K562 (cell line): ENCODE measurements at regions not wholly inside any gene's neighbourhood (a gene's known extent, or its start where the extent isn't known, plus 50 kb on each side); places are given as distances from the start of the nearest gene placed in this dataset.
"Not testable (repeated sequence)": the region's sequence is repeated elsewhere in the genome, so short reads cannot be mapped to it uniquely, and the experiment has no call there.

ENCODE experiments used
- ATAC-seq: fragments of 200-7000 bp; cut with Tn5 transposase; 3 replicates; pipeline ENCODE4 v1.9.1; 2020; ENCODE audit warnings: moderate library complexity
- BruUV-seq: library from RNA; stranded (reverse); fragments of 400-500 nt; replicated peaks from 2 replicates; lab custom pipeline; 2021; lab: Mats Ljungman, UMichigan
- CTCF ChIA-PET: fragments of 300-600 bp; formaldehyde crosslinking; extraction: SDS; loops from one replicate; lab custom pipeline; 2021; ENCODE audit warnings: low intra/inter-chr PET ratio; lab: Yijun Ruan, JAX
- POLR2A ChIA-PET: fragments of 300-600, 350-650 bp; sonication (Branson Sonifier 250); formaldehyde crosslinking; extraction: SDS; loops from one replicate; lab custom pipeline; 2021; ENCODE audit warnings: antibody characterized with exemption, inconsistent platforms; lab: Yijun Ruan, JAX
- DNase-seq, 4 experiments: peaks; one replicate each; pipeline versions ENCODE4 v3.0.0 to v3.0.0-alpha.2; 2011 to 2018; ENCODE audit warnings: low spot score in 3 of 4, mixed read lengths in 3 of 4; ENCODE audit errors: extremely low read depth in 1 of 4
- FAIRE-seq: peaks from 2 replicates; lab custom pipeline; 2011; peaks lifted over from hg19 to GRCh38; lab: Jason Lieb, UNC
- H2AFZ ChIP-seq: 2 replicates; pipeline ENCODE4 v1.6.0; 2011; ENCODE audit warnings: low read depth, low read length, control low read depth, inconsistent platforms
- H3K27ac ChIP-seq: fragments of 200-600 bp; 3 replicates; pipeline ENCODE4 v1.8.0; 2011; ENCODE audit warnings: low read depth, mild to moderate bottlenecking, control low read depth, inconsistent platforms, low read length, moderate library complexity, mixed read lengths; ENCODE audit errors: extremely low read depth
- H3K27me3 ChIP-seq, 2 experiments: fragments of 300-600 bp in 1 of 2; 2 replicates in 1 of 2; 3 replicates in 1 of 2; pipeline versions ENCODE4 v1.6.0 to v1.8.0; 2011; ENCODE audit warnings: inconsistent platforms in 2 of 2, low read length in 2 of 2, mild to moderate bottlenecking in 1 of 2, mixed read lengths in 1 of 2, moderate library complexity in 1 of 2; ENCODE audit not compliant: control insufficient read depth in 2 of 2, insufficient read depth in 2 of 2
- H3K36me3 ChIP-seq: fragments of 300-600 bp; 3 replicates; pipeline ENCODE4 v1.8.0; 2011; ENCODE audit warnings: mild to moderate bottlenecking, low read length, inconsistent platforms; ENCODE audit not compliant: control insufficient read depth, insufficient read depth
- H3K4me1 ChIP-seq, 2 experiments: fragments of 200-600 bp in 1 of 2; replicated peaks in 1 of 2; 2 replicates in 1 of 2; 3 replicates in 1 of 2; pipeline versions ENCODE4 v1.5.1 to v1.8.0; 2011; ENCODE audit warnings: inconsistent platforms in 2 of 2, low read length in 2 of 2, mild to moderate bottlenecking in 1 of 2, mixed read lengths in 1 of 2, moderate library complexity in 1 of 2; ENCODE audit not compliant: control insufficient read depth in 2 of 2, insufficient read depth in 2 of 2
- H3K4me2 ChIP-seq: 2 replicates; pipeline ENCODE4 v1.6.1; 2011; ENCODE audit warnings: low read length, control low read depth, inconsistent platforms, mixed read lengths; ENCODE audit not compliant: insufficient read depth
- H3K4me3 ChIP-seq: fragments of 200-600 bp; sonication (generic), shearing (Covaris generic); 2 replicates; pipeline ENCODE4 v1.5.1; 2016; ENCODE audit warnings: control low read depth, inconsistent platforms
- H3K79me2 ChIP-seq: fragments of 200-600 bp; 3 replicates; pipeline ENCODE4 v1.8.0; 2011; ENCODE audit warnings: low read length, inconsistent platforms; ENCODE audit not compliant: control insufficient read depth, insufficient read depth
- H3K9ac ChIP-seq, 2 experiments: 2 replicates each; pipeline versions ENCODE4 v1.6.0 to v1.6.1; 2011; ENCODE audit warnings: low read depth in 2 of 2, low read length in 2 of 2, control low read depth in 1 of 2, inconsistent platforms in 1 of 2, mild to moderate bottlenecking in 1 of 2, mixed read lengths in 1 of 2; ENCODE audit not compliant: insufficient read depth in 1 of 2
- H3K9me1 ChIP-seq: one replicate; pipeline ENCODE4 v1.6.0; 2011; ENCODE audit warnings: inconsistent platforms, mild to moderate bottlenecking, low read length, moderate library complexity; ENCODE audit not compliant: control insufficient read depth, insufficient read depth
- H3K9me3 ChIP-seq: replicated peaks from 2 replicates; pipeline ENCODE4 v1.5.1; 2011; ENCODE audit warnings: low read depth, low read length, inconsistent platforms; ENCODE audit not compliant: control insufficient read depth, insufficient read depth
- H4K20me1 ChIP-seq: replicated peaks from 2 replicates; pipeline ENCODE4 v1.6.1; 2011; ENCODE audit warnings: low read length, inconsistent platforms, mixed read lengths; ENCODE audit not compliant: control insufficient read depth, insufficient read depth
- AFF1 ChIP-seq, 2 experiments: fragments of 450-650 bp; IDR thresholded peaks; 2 replicates each; pipeline ENCODE4 v1.6.1; 2018; ENCODE audit warnings: mild to moderate bottlenecking in 2 of 2, low read depth in 1 of 2; ENCODE audit not compliant: partially characterized antibody in 2 of 2
- WGBS: fragments of 100-300 bp; shearing (Covaris generic); methylation state at CpG from one replicate; pipeline ENCODE4 v1.1.6; 2016; ENCODE audit warnings: low coverage, mixed read lengths; ENCODE audit not compliant: insufficient coverage; ENCODE audit errors: missing lambda C conversion rate; 5-methylcytosine and 5-hydroxymethylcytosine counted together
- in situ Hi-C: fragments of 300-500 bp; cut with MboI; formaldehyde crosslinking; loops from 4 replicates; pipeline ENCODE4 v1.15.0; 2018; ENCODE audit warnings: inconsistent platforms, mixed read lengths
- intact Hi-C: fragments of 100-400 bp; cut with micrococcal nuclease; formaldehyde crosslinking; loops from 2 replicates; pipeline ENCODE4 v1.14.2; 2022

DNA sequence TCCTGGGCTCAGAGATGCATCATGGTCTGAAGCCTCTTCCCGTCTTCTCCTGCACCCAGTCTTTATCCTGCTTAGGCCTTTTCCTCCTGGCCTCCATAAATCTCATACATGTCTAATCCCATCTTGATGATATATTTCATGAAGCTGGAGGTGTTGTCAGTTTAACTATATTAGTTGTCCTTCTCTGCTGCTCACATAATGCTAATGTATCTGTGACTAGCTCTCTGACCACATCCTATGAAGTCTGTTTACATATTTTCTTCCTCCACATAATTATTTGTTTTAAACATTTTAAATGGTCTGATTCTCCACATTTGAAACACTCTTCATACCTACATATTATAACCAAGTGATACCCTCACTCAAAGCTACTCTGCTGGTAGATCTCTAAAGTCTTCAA lies 315.2 kb upstream of the RND3 start:
- BruUV-seq = no TSS peak

DNA sequence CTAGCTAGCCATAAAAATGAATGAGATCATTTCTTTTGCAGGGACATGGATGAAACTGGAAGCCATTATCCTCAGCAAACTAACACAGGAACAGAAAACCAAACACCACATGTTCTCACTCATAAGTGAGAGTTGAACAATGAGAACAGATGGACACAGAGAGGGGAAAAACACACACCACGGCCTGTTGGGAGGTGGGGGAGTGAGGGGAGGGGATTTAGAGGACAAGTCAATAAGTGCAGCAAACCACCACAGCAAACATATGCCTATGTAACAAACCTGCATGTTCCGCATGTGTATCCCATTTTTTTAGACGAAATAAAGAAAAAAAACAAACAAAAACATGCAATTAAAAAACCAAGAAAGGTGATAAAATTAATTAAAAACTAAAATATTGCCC lies 308.8 kb upstream of the RND3 start:
- H3K27me3 ChIP-seq, H3K9me3 ChIP-seq, H3K79me2 ChIP-seq, ATAC-seq, H3K9me1 ChIP-seq, H2AFZ ChIP-seq, H3K36me3 ChIP-seq, H3K4me3 ChIP-seq, POLR2A ChIA-PET, DNase-seq, BruUV-seq, H3K4me2 ChIP-seq, CTCF ChIA-PET, intact Hi-C loops, H3K4me1 ChIP-seq, H3K9ac ChIP-seq, H4K20me1 ChIP-seq, H3K27ac ChIP-seq, in situ Hi-C loops, FAIRE-seq: not testable (repeated sequence)
- 0% methylated on average over 3 of the region's 3 CpGs for WGBS

More for the DNA sequence above, 315.2 kb upstream of the RND3 start:
- H3K36me3 ChIP-seq = no peaks in the 10 kb centered on the region
- no peak overlapping the region for H3K4me3 ChIP-seq
- 0 out of 2 replicates have a peak, but pooled peaks cover 4% of the 10 kb centered on the region for H3K9me3 ChIP-seq
- no peak overlapping the region for H3K9ac ChIP-seq
- no peaks in the 10 kb centered on the region for H4K20me1 ChIP-seq
- DNase-seq = no peak
- WGBS = 0% methylated on average over 1 of the region's 1 CpG
- H3K9me1 ChIP-seq = no peaks in the 10 kb centered on the region
- intact Hi-C loops = no loop called here
- no peaks in the 10 kb centered on the region for H3K4me1 ChIP-seq
- no peak for TF ChIP-seq AFF1 (IDR thresholded peaks at IDR 0.05; ENCODE audit: low read depth in 1 of 2, partially characterized antibody in 2 of 2)
- TF ChIP-seq, all 486 proteins: peak for 0
- ATAC-seq = no peak
- Histone ChIP-seq H2AFZ (no peak overlapping the region), H3K79me2 (no peaks in the 10 kb centered on the region), H3K4me2 (no peak overlapping the region), H3K27ac (no peak overlapping the region), H3K27me3 (no peaks in the 10 kb centered on the region)
- ChIA-PET POLR2A (interaction anchor here (0.6 kb wide), 1 partner anchor 1216 kb away, joined by 3 read pairs; no protein-coding TSS in a partner anchor), CTCF (no interaction called here)
- FAIRE-seq = no peak
- in situ Hi-C loops = no loop called here
